Activated B cell treated with CpG ODN at 0.5 μM for 24 hours (primary cell): ENCODE measurements at regions not wholly inside any gene's neighbourhood (a gene's known extent, or its start where the extent isn't known, plus 50 kb on each side); places are given as distances from the start of the nearest gene placed in this dataset.

Source experiments
- ATAC-seq: fragments of 200-7000 bp; cut with Tn5 transposase; one replicate; pipeline ENCODE4 v1.10.0; 2021; ENCODE audit warnings: low read depth, mild to moderate bottlenecking, moderate library complexity
- CTCF ChIA-PET: fragments of 350-600 bp; sonication (Branson Sonifier 250); formaldehyde crosslinking; loops from one replicate; lab custom pipeline; 2021; ENCODE audit warnings: antibody characterized with exemption; lab: Charles Lee
- POLR2A ChIA-PET: fragments of 350-600 bp; sonication (Branson Sonifier 250); formaldehyde crosslinking; loops from one replicate; lab custom pipeline; 2021; ENCODE audit warnings: antibody characterized with exemption; lab: Charles Lee
- DNase-seq: peaks from one replicate; pipeline ENCODE4 v3.0.0; 2022
- H3K27ac Mint-ChIP-seq: one replicate; pipeline ENCODE4 v1.8.0; 2020; ENCODE audit warnings: mixed read lengths
- H3K27me3 Mint-ChIP-seq: one replicate; pipeline ENCODE4 v1.8.0; 2021; ENCODE audit warnings: mixed read lengths
- H3K36me3 Mint-ChIP-seq: one replicate; pipeline ENCODE4 v1.8.0; 2021; ENCODE audit warnings: low read depth, mixed read lengths
- H3K4me1 Mint-ChIP-seq: one replicate; pipeline ENCODE4 v1.8.0; 2021; ENCODE audit warnings: mixed read lengths
- H3K4me3 Mint-ChIP-seq: one replicate; pipeline ENCODE4 v1.8.0; 2020; ENCODE audit warnings: mild to moderate bottlenecking, mixed read lengths
- H3K9me3 Mint-ChIP-seq: one replicate; pipeline ENCODE4 v1.8.0; 2020; ENCODE audit warnings: mixed read lengths
- CTCF ChIP-seq: fragments of 200-600 bp; IDR thresholded peaks from one replicate; pipeline ENCODE4 v1.8.0; 2022; ENCODE audit warnings: antibody characterized with exemption, mild to moderate bottlenecking
- intact Hi-C: fragments of 100-400 bp; cut with micrococcal nuclease; formaldehyde crosslinking; loops from one replicate; pipeline ENCODE4 v1.15.1; 2024

- no peak for TF ChIP-seq CTCF
- POLR2A ChIA-PET: no interaction called here
- CTCF ChIA-PET: no interaction called here
- Mint-ChIP-seq H3K9me3 (no peaks in the 10 kb centered on the region), H3K4me1 (no peaks in the 10 kb centered on the region), H3K27me3 (peaks cover 2% of the 10 kb centered on the region), H3K4me3 (no peak overlapping the region), H3K27ac (no peak overlapping the region), H3K36me3 (no peaks in the 10 kb centered on the region)
- DNase-seq (no peak), ATAC-seq (no peak)
- intact Hi-C loops: no loop called here
Observed at GRCh38 chr5:112063856-112064255, 306.9 kb upstream of the NREP start.

GRCh38 chr5:112063191-112063590 lies 306.2 kb upstream of the NREP start:
- ChIA-PET POLR2A (no interaction called here), CTCF (no interaction called here)
- Mint-ChIP-seq H3K4me3 (no peak overlapping the region), H3K27ac (no peak overlapping the region), H3K36me3 (no peaks in the 10 kb centered on the region), H3K4me1 (no peaks in the 10 kb centered on the region), H3K9me3 (no peaks in the 10 kb centered on the region), H3K27me3 (peaks cover 4% of the 10 kb centered on the region)
- DNase-seq (no peak), ATAC-seq (no peak)
- TF ChIP-seq CTCF: no peak
- intact Hi-C loops: no loop called here

GRCh38 chr5:112062181-112062580 lies 305.2 kb upstream of the NREP start:
- H3K27ac Mint-ChIP-seq: no peak overlapping the region
- POLR2A ChIA-PET: no interaction called here
- peaks cover 1% of the 10 kb centered on the region for H3K27me3 Mint-ChIP-seq

GRCh38 chr5:112061666-112062065 lies 304.7 kb upstream of the NREP start:
- POLR2A ChIA-PET: no interaction called here
- Mint-ChIP-seq H3K27ac (no peak overlapping the region), H3K9me3 (peaks cover 2% of the 10 kb centered on the region), H3K4me3 (no peak overlapping the region), H3K36me3 (no peaks in the 10 kb centered on the region), H3K4me1 (no peaks in the 10 kb centered on the region), H3K27me3 (peaks cover 1% of the 10 kb centered on the region)
- no peak for ATAC-seq
- no peak for TF ChIP-seq CTCF
- CTCF ChIA-PET: no interaction called here
- DNase-seq: no peak
- intact Hi-C loops: no loop called here

More at GRCh38 chr5:112062181-112062580, 305.2 kb upstream of the NREP start:
- no peak for DNase-seq
- intact Hi-C loops: no loop called here
- no peak for TF ChIP-seq CTCF
- no peak for ATAC-seq
- Mint-ChIP-seq H3K4me3 (no peak overlapping the region), H3K9me3 (no peaks in the 10 kb centered on the region), H3K36me3 (no peaks in the 10 kb centered on the region), H3K4me1 (no peaks in the 10 kb centered on the region)
- CTCF ChIA-PET: no interaction called here

- no peak for ATAC-seq
- no peak for TF ChIP-seq CTCF
- no peak for DNase-seq
- H3K27me3 Mint-ChIP-seq: peaks cover 9% of the 10 kb centered on the region
- CTCF ChIA-PET: no interaction called here
- no peak overlapping the region for H3K27ac Mint-ChIP-seq
- intact Hi-C loops: no loop called here
- peaks cover 9% of the 10 kb centered on the region for H3K9me3 Mint-ChIP-seq
- POLR2A ChIA-PET: no interaction called here
- H3K36me3 Mint-ChIP-seq: no peaks in the 10 kb centered on the region
- no peak overlapping the region for H3K4me3 Mint-ChIP-seq
- no peaks in the 10 kb centered on the region for H3K4me1 Mint-ChIP-seq
Observed at GRCh38 chr5:112059579-112060135, 302.7 kb upstream of the NREP start.
